Activated CD8-positive, alpha-beta memory T cell treated with anti-CD3 and anti-CD28 coated beads, Interleukin-2, amount 10 ng/mL, durations not matched to agents 7 days and 5 days (primary cell): ENCODE measurements at regions not wholly inside any gene's neighbourhood (a gene's known extent, or its start where the extent isn't known, plus 50 kb on each side); places are given as distances from the start of the nearest gene placed in this dataset.

Experiments
- ATAC-seq: fragments of 150-1000 bp; cut with Tn5 transposase; one replicate; pipeline ENCODE4 v1.10.0; 2021; ENCODE audit warnings: moderate library complexity
- CTCF ChIA-PET: fragments of 350-600 bp; sonication (Branson Sonifier 250); formaldehyde crosslinking; loops from one replicate; lab custom pipeline; 2021; ENCODE audit warnings: antibody characterized with exemption; lab: Charles Lee
- DNase-seq: peaks from one replicate; pipeline ENCODE4 v3.0.0-alpha.2; 2020
- H3K27ac Mint-ChIP-seq: one replicate; pipeline ENCODE4 v1.8.0; 2021; ENCODE audit warnings: mild to moderate bottlenecking, mixed read lengths
- H3K27me3 Mint-ChIP-seq: one replicate; pipeline ENCODE4 v1.8.0; 2021; ENCODE audit warnings: mixed read lengths
- H3K36me3 Mint-ChIP-seq: one replicate; pipeline ENCODE4 v1.8.0; 2021; ENCODE audit warnings: mild to moderate bottlenecking, mixed read lengths
- H3K4me1 Mint-ChIP-seq: one replicate; pipeline ENCODE4 v1.8.0; 2021; ENCODE audit warnings: mixed read lengths
- H3K4me3 Mint-ChIP-seq: one replicate; pipeline ENCODE4 v1.8.0; 2021; ENCODE audit warnings: mild to moderate bottlenecking, moderate library complexity, mixed read lengths
- H3K9me3 Mint-ChIP-seq: one replicate; pipeline ENCODE4 v1.8.0; 2022; ENCODE audit warnings: low read depth, mixed read lengths

- DNase-seq (no peak), ATAC-seq (no peak)
- Mint-ChIP-seq H3K4me1 (peaks cover 16% of the 10 kb centered on the region), H3K9me3 (no peaks in the 10 kb centered on the region), H3K4me3 (no peak overlapping the region), H3K36me3 (no peaks in the 10 kb centered on the region), H3K27ac (no peak overlapping the region), H3K27me3 (peaks cover 13% of the 10 kb centered on the region)
- CTCF ChIA-PET: interaction anchor here (1.3 to 1.9 kb wide), 2 partner anchors 9 to 13 kb away, joined by 3 to 4 read pairs; no protein-coding TSS in a partner anchor
Measured at GRCh38 chr15:57767481-57767880, 61.0 kb downstream of the POLR2M start.

GRCh38 chr15:57769266-57769665 lies 62.8 kb downstream of the POLR2M start:
- Mint-ChIP-seq H3K9me3 (no peaks in the 10 kb centered on the region), H3K36me3 (no peaks in the 10 kb centered on the region), H3K27ac (no peak overlapping the region), H3K4me1 (peaks cover 18% of the 10 kb centered on the region), H3K4me3 (no peak overlapping the region), H3K27me3 (peaks cover 9% of the 10 kb centered on the region)
- CTCF ChIA-PET: interaction anchor here (1.0 to 1.9 kb wide), 3 partner anchors 11 to 99 kb away, joined by 3 to 4 read pairs (median 4); no protein-coding TSS in a partner anchor
- DNase-seq (no peak), ATAC-seq (no peak)

- peaks cover 18% of the 10 kb centered on the region for H3K4me1 Mint-ChIP-seq
- H3K4me3 Mint-ChIP-seq: no peak overlapping the region
- no peak overlapping the region for H3K27ac Mint-ChIP-seq
- ATAC-seq (no peak), DNase-seq (no peak)
- H3K36me3 Mint-ChIP-seq: no peaks in the 10 kb centered on the region
- H3K27me3 Mint-ChIP-seq: peaks cover 13% of the 10 kb centered on the region
- H3K9me3 Mint-ChIP-seq: no peaks in the 10 kb centered on the region
- CTCF ChIA-PET: interaction anchor here (1.0 to 1.2 kb wide), 2 partner anchors 38 to 90 kb away, joined by 4 to 6 read pairs; no protein-coding TSS in a partner anchor
Measured at GRCh38 chr15:57770495-57770894, 64.0 kb downstream of the POLR2M start.

GRCh38 chr15:57772223-57772957 lies 65.9 kb downstream of the POLR2M start:
- CTCF ChIA-PET: no interaction called here
- ATAC-seq (no peak), DNase-seq (no peak)
- Mint-ChIP-seq H3K36me3 (no peaks in the 10 kb centered on the region), H3K9me3 (no peaks in the 10 kb centered on the region), H3K27me3 (peaks cover 7% of the 10 kb centered on the region), H3K4me3 (no peak overlapping the region), H3K4me1 (peaks cover 24% of the 10 kb centered on the region), H3K27ac (no peak overlapping the region)

GRCh38 chr15:57773051-57773450 lies 66.5 kb downstream of the POLR2M start:
- no peaks in the 10 kb centered on the region for H3K9me3 Mint-ChIP-seq
- CTCF ChIA-PET: no interaction called here
- H3K4me3 Mint-ChIP-seq: no peak overlapping the region
- no peak for ATAC-seq
- H3K36me3 Mint-ChIP-seq: no peaks in the 10 kb centered on the region
- peaks cover 19% of the 10 kb centered on the region for H3K4me1 Mint-ChIP-seq
- H3K27ac Mint-ChIP-seq: no peak overlapping the region
- peaks cover 7% of the 10 kb centered on the region for H3K27me3 Mint-ChIP-seq
- DNase-seq: no peak

GRCh38 chr15:57777003-57777402 lies 70.5 kb downstream of the POLR2M start:
- Mint-ChIP-seq H3K36me3 (no peaks in the 10 kb centered on the region), H3K27ac (no peak overlapping the region), H3K9me3 (no peaks in the 10 kb centered on the region), H3K4me1 (peaks cover 20% of the 10 kb centered on the region), H3K27me3 (peaks cover 10% of the 10 kb centered on the region), H3K4me3 (no peak overlapping the region)
- CTCF ChIA-PET: interaction anchor here (1.1 kb wide), 1 partner anchor 44 kb away, joined by 6 read pairs; no protein-coding TSS in a partner anchor
- ATAC-seq (no peak), DNase-seq (no peak)

- CTCF ChIA-PET: interaction anchor here (1.0 to 1.7 kb wide), 2 partner anchors 12 to 37 kb away, joined by 3 to 4 read pairs; no protein-coding TSS in a partner anchor
- Mint-ChIP-seq H3K36me3 (no peaks in the 10 kb centered on the region), H3K4me3 (no peak overlapping the region), H3K9me3 (no peaks in the 10 kb centered on the region), H3K27ac (no peak overlapping the region), H3K4me1 (peaks cover 15% of the 10 kb centered on the region), H3K27me3 (peaks cover 7% of the 10 kb centered on the region)
- no peak for ATAC-seq
- no peak for DNase-seq
Measured at GRCh38 chr15:57780471-57780870, 74.0 kb downstream of the POLR2M start.

GRCh38 chr15:57782731-57783130 lies 76.2 kb downstream of the POLR2M start:
- H3K27ac Mint-ChIP-seq: no peak overlapping the region
- H3K9me3 Mint-ChIP-seq: no peaks in the 10 kb centered on the region
- H3K27me3 Mint-ChIP-seq: peaks cover 15% of the 10 kb centered on the region
- H3K36me3 Mint-ChIP-seq: no peaks in the 10 kb centered on the region
- ATAC-seq: no peak
- H3K4me3 Mint-ChIP-seq: no peak overlapping the region
- CTCF ChIA-PET: no interaction called here
- peaks cover 5% of the 10 kb centered on the region for H3K4me1 Mint-ChIP-seq
- DNase-seq: no peak

GRCh38 chr15:57784081-57784511 lies 77.6 kb downstream of the POLR2M start:
- no peak for ATAC-seq
- no peak for DNase-seq
- Mint-ChIP-seq H3K4me1 (peaks cover 3% of the 10 kb centered on the region), H3K27ac (no peak overlapping the region), H3K9me3 (no peaks in the 10 kb centered on the region), H3K27me3 (peaks cover 25% of the 10 kb centered on the region), H3K36me3 (no peaks in the 10 kb centered on the region), H3K4me3 (no peak overlapping the region)
- CTCF ChIA-PET: no interaction called here

GRCh38 chr15:57785039-57785438 lies 78.5 kb downstream of the POLR2M start:
- no peak for ATAC-seq
- DNase-seq: no peak
- Mint-ChIP-seq H3K4me3 (no peak overlapping the region), H3K9me3 (no peaks in the 10 kb centered on the region), H3K4me1 (peaks cover 2% of the 10 kb centered on the region), H3K27ac (no peak overlapping the region), H3K27me3 (peaks cover 25% of the 10 kb centered on the region), H3K36me3 (no peaks in the 10 kb centered on the region)
- CTCF ChIA-PET: no interaction called here

GRCh38 chr15:57785959-57786358 lies 79.4 kb downstream of the POLR2M start:
- H3K9me3 Mint-ChIP-seq: no peaks in the 10 kb centered on the region
- ATAC-seq: no peak
- H3K27ac Mint-ChIP-seq: no peak overlapping the region
- no peaks in the 10 kb centered on the region for H3K4me1 Mint-ChIP-seq
- H3K36me3 Mint-ChIP-seq: no peaks in the 10 kb centered on the region
- DNase-seq: no peak
- H3K4me3 Mint-ChIP-seq: no peak overlapping the region
- peaks cover 25% of the 10 kb centered on the region for H3K27me3 Mint-ChIP-seq
- CTCF ChIA-PET: no interaction called here

- H3K36me3 Mint-ChIP-seq: no peaks in the 10 kb centered on the region
- DNase-seq: no peak
- CTCF ChIA-PET: no interaction called here
Measured at GRCh38 chr15:57789225-57789624, 82.7 kb downstream of the POLR2M start.

GRCh38 chr15:57792724-57793449 lies 86.4 kb downstream of the POLR2M start:
- CTCF ChIA-PET: interaction anchor here (0.6 kb wide), 1 partner anchor 1818 kb away, joined by 3 read pairs; no protein-coding TSS in a partner anchor
- Mint-ChIP-seq H3K4me3 (no peak overlapping the region), H3K27ac (no peak overlapping the region), H3K9me3 (no peaks in the 10 kb centered on the region), H3K27me3 (peaks cover 19% of the 10 kb centered on the region), H3K4me1 (no peaks in the 10 kb centered on the region), H3K36me3 (no peaks in the 10 kb centered on the region)
- DNase-seq (no peak), ATAC-seq (no peak)

More at GRCh38 chr15:57789225-57789624, 82.7 kb downstream of the POLR2M start:
- Mint-ChIP-seq H3K27me3 (peaks cover 24% of the 10 kb centered on the region), H3K9me3 (no peaks in the 10 kb centered on the region), H3K27ac (no peak overlapping the region), H3K4me1 (no peaks in the 10 kb centered on the region), H3K4me3 (no peak overlapping the region)
- ATAC-seq: no peak
